ENCODE measurements at regions not wholly inside any gene's neighbourhood (a gene's known extent, or its start where the extent isn't known, plus 50 kb on each side); places are given as distances from the start of the nearest gene placed in this dataset.

- TF ChIP-seq E2F1 (CRISPR knock-in tag; IDR thresholded peaks at IDR 0.05) (no peak), MXD4 (CRISPR knock-in tag; IDR thresholded peaks at IDR 0.05; ENCODE audit: borderline replicate concordance) (no peak), NFYB (CRISPR knock-in tag; conservative IDR thresholded peaks at IDR 0.05; ENCODE audit: low read depth) (no peak), FOXJ3 (CRISPR knock-in tag; IDR thresholded peaks at IDR 0.05; ENCODE audit: borderline replicate concordance) (no peak), PRDM15 (CRISPR knock-in tag; IDR thresholded peaks at IDR 0.05) (no peak), FOXP1 (CRISPR knock-in tag; IDR thresholded peaks at IDR 0.05; ENCODE audit: borderline replicate concordance) (no peak)
Measured at GRCh38 chr4:184911310-184911709, 85.5 kb upstream of the ACSL1 start (continued).

- peaks cover 28% of the 10 kb centered on the region for H3K36me3 Mint-ChIP-seq
- no peak overlapping the region for H3K4me3 Mint-ChIP-seq
- CTCF ChIA-PET = no interaction called here
Measured at GRCh38 chr4:184913356-184914143, 87.8 kb upstream of the ACSL1 start.

More at GRCh38 chr4:184913356-184914143, 87.8 kb upstream of the ACSL1 start:
- no peaks in the 10 kb centered on the region for H3K4me1 Mint-ChIP-seq
- peaks cover 7% of the 10 kb centered on the region for H3K27me3 Mint-ChIP-seq (ENCODE audit: low read depth)
- TF ChIP-seq FOXK1 (CRISPR knock-in tag; IDR thresholded peaks at IDR 0.05) = no peak
- TF ChIP-seq NFYB (CRISPR knock-in tag; conservative IDR thresholded peaks at IDR 0.05; ENCODE audit: low read depth) = no peak
- TF ChIP-seq CTCF (IDR thresholded peaks at IDR 0.05) = no peak
- TF ChIP-seq TCF7 (CRISPR knock-in tag; IDR thresholded peaks at IDR 0.05; ENCODE audit: low read depth) = no peak
- TF ChIP-seq NR2C2 (CRISPR knock-in tag; IDR thresholded peaks at IDR 0.05) = no peak
- no peak for TF ChIP-seq ZBTB21 (CRISPR knock-in tag; IDR thresholded peaks at IDR 0.05; ENCODE audit: borderline replicate concordance)
- TF ChIP-seq CREM (CRISPR knock-in tag; IDR thresholded peaks at IDR 0.05) = no peak
- no peak for TF ChIP-seq SMAD3 (CRISPR knock-in tag; IDR thresholded peaks at IDR 0.05; ENCODE audit: borderline replicate concordance)
- TF ChIP-seq NFE2L1 (CRISPR knock-in tag; IDR thresholded peaks at IDR 0.05) = no peak
- TF ChIP-seq ZNF532 (CRISPR knock-in tag; IDR thresholded peaks at IDR 0.05; ENCODE audit: borderline replicate concordance) = no peak
- TF ChIP-seq OVOL2 (CRISPR knock-in tag; IDR thresholded peaks at IDR 0.05; ENCODE audit: borderline replicate concordance) = no peak
- no peak for TF ChIP-seq ATF6 (CRISPR knock-in tag; IDR thresholded peaks at IDR 0.05)
- POLR2A ChIA-PET = no interaction called here
- no peak for ATAC-seq
- H3K9me3 Mint-ChIP-seq = peaks cover 86% of the 10 kb centered on the region
- no peak for DNase-seq (ENCODE audit: low spot score)
- H3K27ac Mint-ChIP-seq = no peak overlapping the region
